A549 (cell line): ENCODE measurements at regions not wholly inside any gene's neighbourhood (a gene's known extent, or its start where the extent isn't known, plus 50 kb on each side); places are given as distances from the start of the nearest gene placed in this dataset.

Experiments used
- ATAC-seq, 2 experiments: fragments of 200-7000 bp in 1 of 2; fragments of >200 bp in 1 of 2; cut with Nextera tagmentation in 1 of 2; cut with Tn5 transposase in 1 of 2; 3 replicates each; pipeline versions ENCODE4 v1.8.0 to v1.9.1; 2018 to 2020; ENCODE audit warnings: mild to moderate bottlenecking in 1 of 2, moderate library complexity in 1 of 2
- CTCF ChIA-PET: fragments of 300-600 bp; sonication (Branson Sonifier 250); formaldehyde crosslinking; extraction: SDS; loops from one replicate; lab custom pipeline; 2021; ENCODE audit warnings: antibody characterized with exemption, inconsistent platforms; lab: Yijun Ruan, JAX
- POLR2A ChIA-PET: fragments of 350-600 bp; formaldehyde crosslinking; extraction: SDS; loops from one replicate; lab custom pipeline; 2021; ENCODE audit warnings: antibody characterized with exemption, inconsistent platforms; lab: Yijun Ruan, JAX
- DNase-seq, 2 experiments: peaks; one replicate each; pipeline versions ENCODE4 v3.0.0 to v3.0.0-alpha.2; 2011 to 2016; ENCODE audit warnings: low read depth in 1 of 2, low spot score in 1 of 2
- FAIRE-seq: peaks from 2 replicates; lab custom pipeline; 2011; peaks lifted over from hg19 to GRCh38; lab: Jason Lieb, UNC
- H3K27ac ChIP-seq, 2 experiments: fragments of >200 bp; sonication (Bioruptor Twin); formaldehyde crosslinking; 3 replicates each; pipeline ENCODE4 v1.5.1; 2016 to 2017
- H3K4me1 ChIP-seq: fragments of >200 bp; sonication (Bioruptor Twin); formaldehyde crosslinking; 3 replicates; pipeline ENCODE4 v1.6.1; 2016
- H3K4me2 ChIP-seq: fragments of >200 bp; sonication (Bioruptor Twin); formaldehyde crosslinking; 3 replicates; pipeline ENCODE4 v1.6.1; 2016
- H3K4me3 ChIP-seq: fragments of >200 bp; sonication (Bioruptor Twin); formaldehyde crosslinking; 3 replicates; pipeline ENCODE4 v1.5.1; 2016
- H3K9me3 ChIP-seq: fragments of >200 bp; sonication (Bioruptor Twin); formaldehyde crosslinking; 3 replicates; pipeline ENCODE4 v1.6.1; 2016
- BCL3 ChIP-seq: fragments of >200 bp; sonication (Bioruptor Twin); formaldehyde crosslinking; IDR thresholded peaks from 3 replicates; pipeline ENCODE4 v1.6.1; 2016
- CBX2 ChIP-seq: fragments of 200-600 bp; sonication (generic); IDR thresholded peaks from 2 replicates; pipeline ENCODE4 v1.6.1; 2016; ENCODE audit warnings: low read depth, mild to moderate bottlenecking, borderline replicate concordance
- E2F6 ChIP-seq: IDR thresholded peaks from 2 replicates; pipeline ENCODE4 v1.6.1; 2012; ENCODE audit warnings: low read depth, borderline replicate concordance
- EP300 ChIP-seq, 2 experiments: fragments of >200 bp; sonication (Bioruptor Twin); formaldehyde crosslinking; IDR thresholded peaks; 2 replicates in 1 of 2; 3 replicates in 1 of 2; pipeline ENCODE4 v1.6.1; 2016 to 2017
- ESRRA ChIP-seq: fragments of 150-350 bp; IDR thresholded peaks from 2 replicates; pipeline ENCODE4 v1.6.1; 2014; ENCODE audit warnings: mild to moderate bottlenecking, low read length, borderline replicate concordance
- FOSL2 ChIP-seq, 2 experiments: fragments of 450-650 bp in 1 of 2; fragments of >200 bp in 1 of 2; sonication (Bioruptor Twin) in 1 of 2; formaldehyde crosslinking; IDR thresholded peaks; 2 replicates each; pipeline versions ENCODE4 v1.5.0 to v1.6.1; 2016 to 2020; ENCODE audit warnings: mild to moderate bottlenecking in 1 of 2, moderate library complexity in 1 of 2
- HEYL ChIP-seq: fragments of 250-450 bp; sonication (Bioruptor Pico); IDR thresholded peaks from 2 replicates; pipeline ENCODE4 v1.8.0; 2021; ENCODE audit warnings: mild to moderate bottlenecking, moderate library complexity
- JUN ChIP-seq, 2 experiments: fragments of >200 bp; sonication (Bioruptor Twin); formaldehyde crosslinking; IDR thresholded peaks; 2 replicates in 1 of 2; 3 replicates in 1 of 2; pipeline ENCODE4 v1.6.1; 2016 to 2017
- JUNB ChIP-seq: fragments of >200 bp; sonication (Bioruptor Twin); formaldehyde crosslinking; IDR thresholded peaks from 2 replicates; pipeline ENCODE4 v1.6.1; 2016
- MAFK ChIP-seq: fragments of 450-650 bp; IDR thresholded peaks from 2 replicates; pipeline ENCODE4 v1.6.1; 2014; ENCODE audit not compliant: partially characterized antibody
- NFE2L2 ChIP-seq: fragments of 150-350 bp; conservative IDR thresholded peaks from 2 replicates; pipeline ENCODE4 v1.6.1; 2014; ENCODE audit warnings: low read length
- NPAS2 ChIP-seq: fragments of 250-450 bp; sonication (Bioruptor Pico); IDR thresholded peaks from 2 replicates; pipeline ENCODE4 v1.8.0; 2022; ENCODE audit warnings: mild to moderate bottlenecking, moderate library complexity, borderline replicate concordance
- POLR2A ChIP-seq: IDR thresholded peaks from 2 replicates; pipeline ENCODE4 v1.6.1; 2012; ENCODE audit warnings: mild to moderate bottlenecking, low read length
- RAD21 ChIP-seq, 2 experiments: fragments of >200 bp in 1 of 2; sonication (Bioruptor Twin) in 1 of 2; formaldehyde crosslinking in 1 of 2; IDR thresholded peaks in 1 of 2; conservative IDR thresholded peaks in 1 of 2; 2 replicates in 1 of 2; 3 replicates in 1 of 2; pipeline ENCODE4 v1.6.1; 2012 to 2018; ENCODE audit warnings: inconsistent platforms in 1 of 2
- RARB ChIP-seq: fragments of 250-450 bp; sonication (Bioruptor Pico); IDR thresholded peaks from 2 replicates; pipeline ENCODE4 v1.8.0; 2021; ENCODE audit warnings: mild to moderate bottlenecking, moderate library complexity
- RCOR1 ChIP-seq: fragments of 150-350 bp; IDR thresholded peaks from 2 replicates; pipeline ENCODE4 v1.6.1; 2014; ENCODE audit warnings: antibody characterized with exemption, low read length, low read depth
- REST ChIP-seq: fragments of 200-600 bp; sonication (generic); IDR thresholded peaks from 2 replicates; pipeline ENCODE4 v1.6.1; 2016; ENCODE audit warnings: antibody characterized with exemption, mild to moderate bottlenecking, moderate library complexity
- RFX5 ChIP-seq: fragments of 450-650 bp; IDR thresholded peaks from 2 replicates; pipeline ENCODE4 v1.7.1; 2014; ENCODE audit warnings: antibody characterized with exemption, mild to moderate bottlenecking, moderate library complexity
- RNF2 ChIP-seq: fragments of 200-600 bp; sonication (generic); IDR thresholded peaks from 2 replicates; pipeline ENCODE4 v1.6.1; 2016; ENCODE audit warnings: low read depth, mild to moderate bottlenecking, antibody characterized with exemption, moderate library complexity, borderline replicate concordance
- SREBF2 ChIP-seq: fragments of 450-650 bp; IDR thresholded peaks from 2 replicates; pipeline ENCODE4 v1.6.1; 2014; ENCODE audit warnings: mild to moderate bottlenecking, moderate library complexity
- ZC3H11A ChIP-seq: fragments of 450-650 bp; IDR thresholded peaks from 2 replicates; pipeline ENCODE4 v1.6.1; 2014; ENCODE audit warnings: antibody characterized with exemption, mild to moderate bottlenecking
- ZFP36 ChIP-seq: fragments of 450-650 bp; IDR thresholded peaks from 2 replicates; pipeline ENCODE4 v1.6.1; 2014; ENCODE audit warnings: borderline replicate concordance; ENCODE audit not compliant: partially characterized antibody
- ZNF302 ChIP-seq: fragments of 250-450 bp; sonication (Bioruptor Pico); IDR thresholded peaks from 2 replicates; pipeline ENCODE4 v1.9.0; 2021; ENCODE audit warnings: inconsistent platforms, mild to moderate bottlenecking, moderate library complexity
- WGBS: methylation state at CpG from one replicate; pipeline ENCODE4 v1.1.6; 2017; ENCODE audit errors: missing lambda C conversion rate; 5-methylcytosine and 5-hydroxymethylcytosine counted together
- TF ChIP-seq, protein P1 (sequence below): fragments of 250-450 bp; sonication (Bioruptor Pico); IDR thresholded peaks from 2 replicates; pipeline ENCODE4 v1.5.0; 2020; ENCODE audit warnings: low read depth, mild to moderate bottlenecking, moderate library complexity

- POLR2A ChIA-PET = no interaction called here
- no peak overlapping the region for H3K27ac ChIP-seq
- no peak for FAIRE-seq
These were observed 129.2 kb downstream of the NUF2 start for GRCh38 chr1:163450986-163451385.

DNA sequence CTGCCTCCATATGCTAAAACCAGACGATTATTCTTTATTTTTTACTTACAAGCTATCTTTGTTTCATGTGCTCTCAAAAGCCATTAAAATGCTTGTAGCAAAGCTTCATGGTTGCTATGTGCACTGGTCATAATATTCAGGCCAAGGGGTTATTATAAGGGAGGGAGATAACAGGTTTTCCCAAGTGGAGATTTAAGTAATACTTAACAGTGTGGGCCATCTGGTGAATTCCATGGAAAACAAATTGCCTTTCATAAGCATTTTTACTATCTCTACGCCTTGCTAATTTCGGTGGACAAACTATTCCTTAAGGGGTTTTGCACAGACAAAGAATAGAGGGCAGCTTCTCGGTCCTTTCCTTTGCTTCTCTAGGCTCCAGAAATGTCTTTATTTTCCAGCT lies 137.8 kb downstream of the NUF2 start:
- no peak overlapping the region for H3K27ac ChIP-seq
- 7% methylated on average over 4 of the region's 4 CpGs for WGBS
- POLR2A ChIA-PET = no interaction called here
- ATAC-seq (no peak), DNase-seq (no peak), FAIRE-seq (no peak)
- H3K4me2 ChIP-seq = no peak overlapping the region
- H3K9me3 ChIP-seq = no peaks in the 10 kb centered on the region
- CTCF ChIA-PET = interaction anchor here (1.2 kb wide), 1 partner anchor 15 kb away, joined by 3 read pairs; no protein-coding TSS in a partner anchor
- no peaks in the 10 kb centered on the region for H3K4me1 ChIP-seq
- no peak overlapping the region for H3K4me3 ChIP-seq
- TF ChIP-seq RNF2 (no peak), CBX2 (no peak), NFE2L2 (no peak), ZC3H11A (no peak), JUN (IDR thresholded peaks at IDR 0.05) (no peak), HEYL (no peak), RARB (CRISPR knock-in tag) (no peak), RFX5 (no peak), ZFP36 (no peak)

More at GRCh38 chr1:163450986-163451385, 129.2 kb downstream of the NUF2 start:
- CTCF ChIA-PET = no interaction called here
- no peak overlapping the region for H3K4me2 ChIP-seq
- DNase-seq = no peak
- H3K9me3 ChIP-seq = no peaks in the 10 kb centered on the region
- ATAC-seq = no peak
- H3K4me1 ChIP-seq = no peaks in the 10 kb centered on the region
- H3K4me3 ChIP-seq = no peak overlapping the region
- no peak for TF ChIP-seq ESRRA
- TF ChIP-seq JUNB = no peak
- no peak for TF ChIP-seq E2F6
- no peak for TF ChIP-seq MAFK

- POLR2A ChIA-PET = no interaction called here
- Histone ChIP-seq H3K9me3 (no peaks in the 10 kb centered on the region), H3K4me1 (no peaks in the 10 kb centered on the region), H3K4me2 (no peak overlapping the region), H3K4me3 (no peak overlapping the region), H3K27ac (no peak overlapping the region)
- no peak for DNase-seq
- CTCF ChIA-PET = no interaction called here
- ATAC-seq = no peak
- TF ChIP-seq, protein P1, sequence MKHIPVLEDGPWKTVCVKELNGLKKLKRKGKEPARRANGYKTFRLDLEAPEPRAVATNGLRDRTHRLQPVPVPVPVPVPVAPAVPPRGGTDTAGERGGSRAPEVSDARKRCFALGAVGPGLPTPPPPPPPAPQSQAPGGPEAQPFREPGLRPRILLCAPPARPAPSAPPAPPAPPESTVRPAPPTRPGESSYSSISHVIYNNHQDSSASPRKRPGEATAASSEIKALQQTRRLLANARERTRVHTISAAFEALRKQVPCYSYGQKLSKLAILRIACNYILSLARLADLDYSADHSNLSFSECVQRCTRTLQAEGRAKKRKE (CRISPR knock-in tag) = no peak
- TF ChIP-seq NPAS2 (CRISPR knock-in tag) = no peak
- TF ChIP-seq RCOR1 = no peak
- TF ChIP-seq RAD21 (conservative IDR thresholded peaks at IDR 0.05 in 1 of 2, IDR thresholded peaks at IDR 0.05 in 1 of 2) = no peak
- no peak for TF ChIP-seq FOSL2 (IDR thresholded peaks at IDR 0.05)
- TF ChIP-seq FOSL2 (CRISPR knock-in tag; IDR thresholded peaks at IDR 0.05) = no peak
- TF ChIP-seq ZNF302 (CRISPR knock-in tag) = no peak
- no peak for FAIRE-seq
- WGBS = 0% methylated on average over 1 of the region's 1 CpG
These were observed 145.5 kb downstream of the NUF2 start for GRCh38 chr1:163467289-163467688.

DNA sequence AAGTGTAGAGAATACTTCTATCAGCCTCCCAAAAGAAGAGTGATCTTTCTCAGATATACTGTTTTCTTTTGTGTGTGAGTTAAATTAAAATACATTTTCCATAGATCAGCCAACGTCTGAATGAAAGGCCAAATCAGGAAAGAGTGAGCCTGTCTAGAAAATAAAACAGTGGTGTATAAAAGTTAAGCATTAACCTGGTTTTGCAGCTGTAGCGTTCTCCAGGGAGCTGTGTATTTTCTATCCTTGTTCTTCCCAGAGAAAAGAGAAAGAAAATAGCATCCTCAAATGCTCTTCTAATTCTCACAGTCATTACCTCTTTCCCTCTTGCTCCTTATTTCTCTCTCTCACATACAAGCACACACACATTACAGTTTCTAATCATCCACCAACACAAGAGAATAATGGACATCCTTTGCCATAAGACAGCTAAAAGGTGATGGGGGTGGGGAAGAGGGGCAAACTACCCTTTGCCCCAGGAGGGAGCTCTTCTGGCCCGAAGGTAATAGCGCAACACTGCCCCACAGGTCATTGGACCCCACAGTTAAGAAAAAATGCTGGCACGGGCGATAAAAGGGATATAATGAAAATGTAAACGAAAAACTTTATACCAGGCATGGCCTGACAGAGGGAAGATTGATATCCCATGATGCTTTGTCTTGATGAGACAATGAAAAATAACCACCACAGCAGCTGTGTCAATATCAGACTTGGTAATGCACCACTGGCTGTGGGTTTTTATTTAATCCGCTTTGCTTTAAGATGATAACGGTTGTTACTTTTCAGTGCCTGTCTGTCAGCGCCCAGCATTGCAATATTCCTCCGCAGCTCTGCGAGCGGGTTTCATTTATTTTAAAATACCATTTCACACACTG lies 150.3 kb downstream of the NUF2 start:
- FAIRE-seq = no peak
- 41% methylated on average over 13 of the region's 13 CpGs for WGBS
- no peak for ATAC-seq
- Histone ChIP-seq H3K4me2 (no peak overlapping the region), H3K4me1 (no peaks in the 10 kb centered on the region), H3K9me3 (no peaks in the 10 kb centered on the region), H3K27ac (no peak overlapping the region), H3K4me3 (no peak overlapping the region)
- ChIA-PET CTCF (no interaction called here), POLR2A (no interaction called here)
- no peak for DNase-seq
- TF ChIP-seq POLR2A (no peak), ZNF302 (CRISPR knock-in tag) (no peak), EP300 (IDR thresholded peaks at IDR 0.05) (no peak), NPAS2 (CRISPR knock-in tag) (no peak), BCL3 (no peak), SREBF2 (no peak), REST (no peak)
- TF ChIP-seq, protein P1 (CRISPR knock-in tag) = no peak
